Upper lobe of left lung (tissue), 6 donors: ENCODE measurements at regions not wholly inside any gene's neighbourhood (a gene's known extent, or its start where the extent isn't known, plus 50 kb on each side); places are given as distances from the start of the nearest gene placed in this dataset.

Experiments
- ATAC-seq, 2 donors: fragments of 200-7000 bp; cut with Tn5 transposase; one replicate each; pipeline ENCODE4 v1.9.1; 2022; ENCODE audit warnings: mild to moderate bottlenecking in 2 of 2, moderate library complexity in 2 of 2; ENCODE audit not compliant: low FRiP score in 2 of 2
- DNase-seq, 2 donors: peaks; one replicate each; pipeline ENCODE4 v3.0.0-alpha.2; 2019 to 2020
- H3K27ac ChIP-seq, 4 donors: fragments of 200-600 bp; sonication (generic); one replicate each; pipeline ENCODE4 v1.5.1; 2016 to 2019
- H3K27me3 ChIP-seq, 4 donors: fragments of 200-600 bp; sonication (generic); one replicate each; pipeline ENCODE4 v1.5.1; 2017 to 2019
- H3K36me3 ChIP-seq, 4 donors: fragments of 200-600 bp; sonication (generic); one replicate each; pipeline ENCODE4 v1.5.1; 2016 to 2019
- H3K4me1 ChIP-seq, 4 donors: fragments of 200-600 bp; sonication (generic); one replicate each; pipeline ENCODE4 v1.5.1; 2018 to 2019
- H3K4me3 ChIP-seq, 4 donors: fragments of 200-600 bp; sonication (generic); one replicate each; pipeline ENCODE4 v1.5.1; 2017 to 2019; ENCODE audit warnings: mild to moderate bottlenecking in 2 of 4, moderate library complexity in 1 of 4
- H3K9me3 ChIP-seq, 4 donors: fragments of 200-600 bp; sonication (generic); one replicate each; pipeline ENCODE4 v1.5.1; 2018 to 2019
- EP300 ChIP-seq, 4 donors: sonication (generic); formaldehyde crosslinking; IDR thresholded peaks; one replicate each; pipeline ENCODE4 v1.5.1; 2017; ENCODE audit warnings: antibody characterized with exemption in 4 of 4, control low read depth in 2 of 4
- POLR2A ChIP-seq, 4 donors: fragments of 450-650 bp; IDR thresholded peaks; one replicate each; pipeline ENCODE4 v1.5.1; 2016 to 2017; ENCODE audit warnings: antibody characterized with exemption in 4 of 4, mild to moderate bottlenecking in 2 of 4
- POLR2AphosphoS5 ChIP-seq, 2 donors: sonication (generic); formaldehyde crosslinking; IDR thresholded peaks; one replicate each; pipeline ENCODE4 v1.5.1; 2017; ENCODE audit warnings: antibody characterized with exemption in 2 of 2
- WGBS, 2 donors: methylation state at CpG; one replicate each; pipeline ENCODE4 v1.1.5; 2017 to 2018; 5-methylcytosine and 5-hydroxymethylcytosine counted together
- TF ChIP-seq, protein P1 (sequence below), 6 experiments: fragments of 450-650 bp in 4 of 6; fragments of 200-600 bp in 2 of 6; sonication (generic) in 2 of 6; IDR thresholded peaks; one replicate each; pipeline ENCODE4 v1.5.1; 2016 to 2019; ENCODE audit warnings: antibody characterized with exemption in 6 of 6
- donor health status: DM: no; HTN: no; CAD: no; lungs with moderate emphysema.
- donor health status: DM: no; HTN: yes; CAD: no; lungs with severe emphysema.

DNA sequence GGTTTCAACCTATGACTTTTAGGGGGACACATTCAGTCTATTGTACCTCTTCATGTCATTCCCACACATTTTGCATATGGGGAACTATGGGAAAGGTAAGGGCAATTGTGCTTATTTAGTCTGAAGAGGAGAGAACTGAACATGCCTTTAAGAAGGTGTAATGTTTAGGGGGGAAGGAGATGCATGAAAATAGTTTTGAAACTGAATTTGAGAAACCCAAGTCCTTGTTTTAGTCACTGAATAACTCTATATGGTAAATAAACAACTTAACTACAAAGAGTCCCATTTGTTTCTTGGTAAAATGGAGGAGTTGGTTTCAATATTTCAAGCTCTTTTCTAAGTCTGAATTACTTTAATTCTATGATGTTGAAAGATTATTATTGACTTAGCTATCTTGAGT, 166.1 kb downstream of the DNAJB9 start:
- Histone ChIP-seq H3K36me3 (no peaks in the 10 kb centered on the region), H3K27ac (no peak overlapping the region), H3K27me3 (no peaks in the 10 kb centered on the region), H3K9me3 (no peaks in the 10 kb centered on the region), H3K4me1 (no peaks in the 10 kb centered on the region), H3K4me3 (no peak overlapping the region)
- no peak for DNase-seq
- TF ChIP-seq POLR2A (IDR thresholded peaks at IDR 0.05) = no peak
- TF ChIP-seq EP300 (IDR thresholded peaks at IDR 0.05) = no peak
- no peak for TF ChIP-seq POLR2AphosphoS5 (IDR thresholded peaks at IDR 0.05)
- TF ChIP-seq, protein P1, sequence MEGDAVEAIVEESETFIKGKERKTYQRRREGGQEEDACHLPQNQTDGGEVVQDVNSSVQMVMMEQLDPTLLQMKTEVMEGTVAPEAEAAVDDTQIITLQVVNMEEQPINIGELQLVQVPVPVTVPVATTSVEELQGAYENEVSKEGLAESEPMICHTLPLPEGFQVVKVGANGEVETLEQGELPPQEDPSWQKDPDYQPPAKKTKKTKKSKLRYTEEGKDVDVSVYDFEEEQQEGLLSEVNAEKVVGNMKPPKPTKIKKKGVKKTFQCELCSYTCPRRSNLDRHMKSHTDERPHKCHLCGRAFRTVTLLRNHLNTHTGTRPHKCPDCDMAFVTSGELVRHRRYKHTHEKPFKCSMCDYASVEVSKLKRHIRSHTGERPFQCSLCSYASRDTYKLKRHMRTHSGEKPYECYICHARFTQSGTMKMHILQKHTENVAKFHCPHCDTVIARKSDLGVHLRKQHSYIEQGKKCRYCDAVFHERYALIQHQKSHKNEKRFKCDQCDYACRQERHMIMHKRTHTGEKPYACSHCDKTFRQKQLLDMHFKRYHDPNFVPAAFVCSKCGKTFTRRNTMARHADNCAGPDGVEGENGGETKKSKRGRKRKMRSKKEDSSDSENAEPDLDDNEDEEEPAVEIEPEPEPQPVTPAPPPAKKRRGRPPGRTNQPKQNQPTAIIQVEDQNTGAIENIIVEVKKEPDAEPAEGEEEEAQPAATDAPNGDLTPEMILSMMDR (IDR thresholded peaks at IDR 0.05) = no peak
- no peak for ATAC-seq

DNA sequence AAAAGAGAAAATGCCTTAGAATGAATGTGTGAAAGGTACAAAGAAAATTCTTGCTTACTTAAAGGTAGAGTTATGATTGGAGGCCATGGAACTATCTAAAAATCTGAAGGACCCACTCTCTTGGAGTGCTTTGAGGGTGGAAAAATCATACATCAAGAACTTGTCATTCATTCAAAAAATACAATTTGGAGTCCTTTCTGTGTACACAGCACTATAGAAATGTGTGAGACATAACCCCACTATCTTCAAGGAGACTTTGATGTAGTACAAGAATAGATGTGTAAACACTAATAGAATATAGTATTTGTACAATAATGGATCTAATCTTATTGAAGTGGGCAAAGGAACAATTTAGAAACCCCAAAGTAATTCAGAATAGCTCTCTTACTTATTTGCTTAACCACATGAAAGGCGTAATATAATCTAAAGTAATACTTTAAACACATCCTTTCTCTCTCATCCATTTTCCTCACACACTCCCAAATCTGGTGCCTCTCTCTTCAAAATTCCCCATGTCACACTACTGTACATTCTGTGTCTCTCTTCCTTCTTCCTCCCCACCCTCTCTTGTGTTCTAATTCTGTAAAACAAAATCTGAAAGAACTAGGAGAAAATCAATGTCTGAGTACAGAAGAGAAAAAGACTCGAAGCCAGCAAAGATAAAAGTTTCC, 166.7 kb downstream of the DNAJB9 start:
- H3K9me3 ChIP-seq = no peaks in the 10 kb centered on the region
- no peak overlapping the region for H3K27ac ChIP-seq
- H3K27me3 ChIP-seq = no peaks in the 10 kb centered on the region
- no peak overlapping the region for H3K4me3 ChIP-seq
- no peak for TF ChIP-seq POLR2A (IDR thresholded peaks at IDR 0.05)
- TF ChIP-seq, protein P1 (IDR thresholded peaks at IDR 0.05) = no peak
- no peak for TF ChIP-seq EP300 (IDR thresholded peaks at IDR 0.05)
- no peak for TF ChIP-seq POLR2AphosphoS5 (IDR thresholded peaks at IDR 0.05)
- no peaks in the 10 kb centered on the region for H3K4me1 ChIP-seq
- 32 to 51% methylated on average over 2 of the region's 2 CpGs for WGBS, 2 donors
- DNase-seq (no peak), ATAC-seq (peak; percentile 49 to 88)
- H3K36me3 ChIP-seq = no peaks in the 10 kb centered on the region

DNA sequence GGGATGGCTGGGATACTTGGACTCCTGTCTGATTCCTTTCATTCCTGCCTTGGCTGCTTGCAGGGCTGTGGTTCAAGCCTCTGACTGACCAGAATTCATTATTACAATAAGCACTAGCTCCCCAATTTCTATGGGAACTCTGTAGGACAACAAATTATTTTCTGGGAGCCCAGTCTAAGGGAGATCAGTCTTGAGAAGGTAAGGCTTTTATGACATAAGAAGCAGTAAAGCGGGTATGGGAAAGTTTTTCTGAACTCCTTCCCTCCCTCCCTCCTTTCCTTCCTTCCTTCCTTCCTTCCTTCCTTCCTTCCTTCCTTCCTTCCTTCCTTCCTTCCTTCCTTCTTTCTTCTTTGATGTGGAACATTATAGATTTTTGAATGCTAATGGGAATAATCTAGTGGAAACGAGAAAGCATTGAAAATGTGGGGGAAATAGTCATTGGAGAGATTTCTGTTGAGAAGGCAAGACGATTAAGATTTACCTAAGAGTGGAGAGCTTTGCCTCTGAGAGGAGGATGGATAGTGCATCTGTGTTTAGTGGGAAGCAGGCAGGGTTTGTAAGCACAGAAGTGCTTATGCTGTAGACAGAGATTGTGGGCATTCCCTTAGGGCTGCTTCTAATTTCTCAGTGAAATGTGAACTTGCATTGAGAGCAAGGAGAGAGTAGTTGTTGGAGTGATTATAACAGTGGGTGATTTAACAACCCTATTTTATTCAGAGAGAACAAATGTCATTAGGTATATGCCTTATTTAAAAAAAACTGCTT, 201.5 kb downstream of the DNAJB9 start:
- TF ChIP-seq POLR2AphosphoS5 (IDR thresholded peaks at IDR 0.05) = no peak
- no peak for TF ChIP-seq EP300 (IDR thresholded peaks at IDR 0.05)
- WGBS, 2 donors = 71 to 78% methylated on average over 3 of the region's 3 CpGs

DNA sequence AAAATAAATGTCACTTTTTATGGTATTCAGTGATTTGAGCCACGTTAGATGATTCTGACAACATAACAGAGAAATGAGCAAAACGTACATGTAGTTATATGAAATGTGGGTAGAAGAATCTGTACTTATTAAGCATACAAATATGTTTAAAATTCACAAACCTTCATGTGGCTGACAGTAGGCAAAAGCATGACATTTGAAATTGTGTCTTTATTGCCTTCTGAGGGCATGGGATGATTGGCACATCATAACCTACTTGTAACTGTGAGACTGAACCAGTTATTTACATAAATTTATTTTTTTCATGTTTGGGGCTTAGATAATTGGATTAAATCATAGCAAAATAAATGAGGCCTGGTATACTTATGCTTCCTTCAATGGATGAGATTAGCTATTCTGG, 202.2 kb downstream of the DNAJB9 start:
- no peaks in the 10 kb centered on the region for H3K36me3 ChIP-seq
- ATAC-seq = no peak
- no peak for DNase-seq
- TF ChIP-seq POLR2AphosphoS5 (IDR thresholded peaks at IDR 0.05) (no peak), EP300 (IDR thresholded peaks at IDR 0.05) (no peak), POLR2A (IDR thresholded peaks at IDR 0.05) (no peak)
- TF ChIP-seq, protein P1 (IDR thresholded peaks at IDR 0.05) = no peak
- H3K4me1 ChIP-seq = no peaks in the 10 kb centered on the region
- H3K4me3 ChIP-seq = no peak overlapping the region
- no peak overlapping the region for H3K27ac ChIP-seq
- no peaks in the 10 kb centered on the region for H3K9me3 ChIP-seq
- WGBS, 2 donors = 73 to 83% methylated on average over 2 of the region's 2 CpGs
- H3K27me3 ChIP-seq = no peaks in the 10 kb centered on the region

More for the DNA sequence above, 201.5 kb downstream of the DNAJB9 start:
- Histone ChIP-seq H3K27me3 (no peaks in the 10 kb centered on the region), H3K4me3 (no peak overlapping the region), H3K36me3 (no peaks in the 10 kb centered on the region), H3K4me1 (no peaks in the 10 kb centered on the region), H3K27ac (no peak overlapping the region), H3K9me3 (no peaks in the 10 kb centered on the region)
- DNase-seq (no peak), ATAC-seq (no peak)

DNA sequence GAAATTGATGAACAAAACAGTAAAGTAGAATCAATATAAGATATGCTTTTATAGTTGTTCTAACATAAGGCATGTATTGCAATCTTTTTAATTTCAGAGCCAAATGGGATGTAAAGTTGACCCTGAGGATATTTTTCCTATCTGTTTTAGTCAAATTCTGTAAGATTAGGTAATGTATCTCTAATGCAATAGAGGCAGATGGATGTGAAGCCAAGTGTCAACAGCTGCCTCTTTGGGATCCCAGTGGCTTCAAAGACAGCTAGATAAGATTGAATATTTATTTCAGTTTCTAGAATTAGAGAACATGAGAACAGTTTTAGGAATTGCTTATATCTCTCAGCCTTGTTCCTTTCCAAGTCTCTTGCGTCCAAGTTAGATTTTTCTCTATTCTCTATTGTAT, 208.3 kb downstream of the DNAJB9 start:
- no peaks in the 10 kb centered on the region for H3K27me3 ChIP-seq
- DNase-seq (no peak), ATAC-seq (no peak)
- no peaks in the 10 kb centered on the region for H3K4me1 ChIP-seq
- no peaks in the 10 kb centered on the region for H3K9me3 ChIP-seq
- no peak overlapping the region for H3K4me3 ChIP-seq
- no peaks in the 10 kb centered on the region for H3K36me3 ChIP-seq
- no peak overlapping the region for H3K27ac ChIP-seq
- WGBS, 2 donors = 80 to 90% methylated on average over 1 of the region's 1 CpG
- no peak for TF ChIP-seq EP300 (IDR thresholded peaks at IDR 0.05)
- TF ChIP-seq POLR2A (IDR thresholded peaks at IDR 0.05) = no peak
- TF ChIP-seq POLR2AphosphoS5 (IDR thresholded peaks at IDR 0.05) = no peak
- TF ChIP-seq, protein P1 (IDR thresholded peaks at IDR 0.05) = no peak
